Keratinocyte (primary cell): ENCODE measurements at regions not wholly inside any gene's neighbourhood (a gene's known extent, or its start where the extent isn't known, plus 50 kb on each side); places are given as distances from the start of the nearest gene placed in this dataset.

Source experiments
- DNase-seq: peaks from one replicate; pipeline ENCODE4 v3.0.0-alpha.2; 2011; ENCODE audit warnings: low read depth, missing footprints, low spot score
- FAIRE-seq: peaks from 2 replicates; lab custom pipeline; 2011; peaks lifted over from hg19 to GRCh38; lab: Jason Lieb, UNC
- H2AFZ ChIP-seq: 2 replicates; pipeline ENCODE4 v1.6.0; 2012; ENCODE audit warnings: low read length, control low read depth, inconsistent platforms; ENCODE audit not compliant: control insufficient read depth
- H3K27ac ChIP-seq: 2 replicates; pipeline ENCODE4 v1.5.1; 2011; ENCODE audit warnings: low read length; ENCODE audit not compliant: control insufficient read depth, insufficient read depth
- H3K27me3 ChIP-seq: 3 replicates; pipeline ENCODE4 v1.6.0; 2011; ENCODE audit warnings: low read length; ENCODE audit not compliant: control insufficient read depth, insufficient read depth; ENCODE audit errors: extremely low read depth
- H3K36me3 ChIP-seq, 2 experiments: 2 replicates in 1 of 2; 3 replicates in 1 of 2; pipeline ENCODE4 v1.5.1; 2011; ENCODE audit warnings: low read length in 2 of 2, mild to moderate bottlenecking in 1 of 2; ENCODE audit not compliant: control insufficient read depth in 2 of 2, insufficient read depth in 2 of 2; ENCODE audit errors: extremely low read depth in 1 of 2
- H3K4me1 ChIP-seq: 3 replicates; pipeline ENCODE4 v1.5.1; 2011; ENCODE audit warnings: low read length; ENCODE audit not compliant: control insufficient read depth, insufficient read depth; ENCODE audit errors: extremely low read depth
- H3K4me2 ChIP-seq: 3 replicates; pipeline ENCODE4 v1.6.0; 2011; ENCODE audit warnings: low read depth, low read length; ENCODE audit not compliant: control insufficient read depth, insufficient read depth; ENCODE audit errors: extremely low read depth
- H3K4me3 ChIP-seq, 3 experiments: fragments of 200-600 bp in 1 of 3; sonication (generic) in 1 of 3; 2 replicates in 2 of 3; 3 replicates in 1 of 3; pipeline ENCODE4 v1.5.1; 2011 to 2016; ENCODE audit warnings: low read length in 3 of 3, mild to moderate bottlenecking in 3 of 3, control low read depth in 2 of 3, inconsistent platforms in 1 of 3, low read depth in 1 of 3, mixed read lengths in 1 of 3, mixed run types in 1 of 3, moderate library complexity in 1 of 3; ENCODE audit not compliant: control insufficient read depth in 2 of 3, insufficient read depth in 2 of 3; ENCODE audit errors: extremely low read depth in 1 of 3
- H3K79me2 ChIP-seq: 2 replicates; pipeline ENCODE4 v1.6.0; 2012; ENCODE audit warnings: low read length; ENCODE audit not compliant: control insufficient read depth, insufficient read depth
- H3K9ac ChIP-seq: 3 replicates; pipeline ENCODE4 v1.6.0; 2011; ENCODE audit warnings: low read length; ENCODE audit not compliant: control insufficient read depth, insufficient read depth; ENCODE audit errors: extremely low read depth
- H3K9me1 ChIP-seq: 3 replicates; pipeline ENCODE4 v1.6.0; 2011; ENCODE audit warnings: low read length; ENCODE audit not compliant: control insufficient read depth, insufficient read depth; ENCODE audit errors: extremely low read depth
- H3K9me3 ChIP-seq: 2 replicates; pipeline ENCODE4 v1.5.1; 2012; ENCODE audit warnings: low read depth, low read length; ENCODE audit not compliant: control insufficient read depth
- H4K20me1 ChIP-seq: 3 replicates; pipeline ENCODE4 v1.6.0; 2011; ENCODE audit warnings: low read length; ENCODE audit not compliant: control insufficient read depth, insufficient read depth; ENCODE audit errors: extremely low read depth
- CTCF ChIP-seq, 3 experiments: IDR thresholded peaks in 1 of 3; conservative IDR thresholded peaks in 1 of 3; optimal IDR thresholded peaks in 1 of 3; 2 replicates in 2 of 3; 3 replicates in 1 of 3; pipeline versions ENCODE3 to v1.5.1; 2011; ENCODE audit warnings: low read length in 3 of 3, mild to moderate bottlenecking in 3 of 3, moderate library complexity in 2 of 3, control low read depth in 1 of 3, inconsistent platforms in 1 of 3; ENCODE audit not compliant: insufficient read depth in 2 of 3; ENCODE audit errors: extremely low read depth in 1 of 3
- EZH2 ChIP-seq: IDR thresholded peaks from one replicate; pipeline ENCODE4 v1.6.1; 2012; ENCODE audit warnings: inconsistent platforms, mild to moderate bottlenecking, low read length, moderate library complexity
- dilution Hi-C: fragments of 300-500 bp; cut with MboI; formaldehyde crosslinking; loops from one replicate; pipeline ENCODE4 v1.7.0; 2020; ENCODE audit warnings: low sequenced_read_pairs; ENCODE audit not compliant: extremely low pct_ligation_motif_present

GRCh38 chr16:13298666-13299065, 397.3 kb downstream of the SHISA9 start:
- FAIRE-seq (no peak), DNase-seq (no peak)
- H3K9ac ChIP-seq: no peak overlapping the region
- H3K9me1 ChIP-seq: no peaks in the 10 kb centered on the region
- H3K4me2 ChIP-seq: no peak overlapping the region
- no peak overlapping the region for H3K27ac ChIP-seq
- dilution Hi-C loops: no loop called here
- H3K79me2 ChIP-seq: no peaks in the 10 kb centered on the region
- TF ChIP-seq EZH2 (no peak), CTCF (optimal IDR thresholded peaks at IDR 0.05 in 1 of 3, IDR thresholded peaks at IDR 0.05 in 1 of 3, conservative IDR thresholded peaks at IDR 0.05 in 1 of 3; ENCODE audit: extremely low read depth in 1 of 3, insufficient read depth in 2 of 3, low read length in 3 of 3) (no peak)
- no peaks in the 10 kb centered on the region for H3K27me3 ChIP-seq
- H3K36me3 ChIP-seq: no peaks in the 10 kb centered on the region
- H3K4me3 ChIP-seq: no peak overlapping the region
- H3K4me1 ChIP-seq: no peaks in the 10 kb centered on the region
- H4K20me1 ChIP-seq: no peaks in the 10 kb centered on the region
- no peak overlapping the region for H2AFZ ChIP-seq
- H3K9me3 ChIP-seq: no peaks in the 10 kb centered on the region

- Histone ChIP-seq H2AFZ (no peak overlapping the region), H3K79me2 (no peaks in the 10 kb centered on the region), H3K9me1 (no peaks in the 10 kb centered on the region), H3K4me1 (no peaks in the 10 kb centered on the region), H3K27me3 (no peaks in the 10 kb centered on the region), H3K27ac (no peak overlapping the region), H3K9me3 (no peaks in the 10 kb centered on the region), H3K4me3 (no peak overlapping the region), H3K4me2 (no peak overlapping the region), H4K20me1 (no peaks in the 10 kb centered on the region), H3K9ac (no peak overlapping the region), H3K36me3 (no peaks in the 10 kb centered on the region)
- TF ChIP-seq EZH2 (no peak), CTCF (optimal IDR thresholded peaks at IDR 0.05 in 1 of 3, IDR thresholded peaks at IDR 0.05 in 1 of 3, conservative IDR thresholded peaks at IDR 0.05 in 1 of 3; ENCODE audit: extremely low read depth in 1 of 3, insufficient read depth in 2 of 3, low read length in 3 of 3) (no peak)
- FAIRE-seq (no peak), DNase-seq (no peak)
- dilution Hi-C loops: no loop called here
Measured at GRCh38 chr16:13300066-13300840, 398.9 kb downstream of the SHISA9 start.
